ENCODE measurements at regions not wholly inside any gene's neighbourhood (a gene's known extent, or its start where the extent isn't known, plus 50 kb on each side); places are given as distances from the start of the nearest gene placed in this dataset.

DNA sequence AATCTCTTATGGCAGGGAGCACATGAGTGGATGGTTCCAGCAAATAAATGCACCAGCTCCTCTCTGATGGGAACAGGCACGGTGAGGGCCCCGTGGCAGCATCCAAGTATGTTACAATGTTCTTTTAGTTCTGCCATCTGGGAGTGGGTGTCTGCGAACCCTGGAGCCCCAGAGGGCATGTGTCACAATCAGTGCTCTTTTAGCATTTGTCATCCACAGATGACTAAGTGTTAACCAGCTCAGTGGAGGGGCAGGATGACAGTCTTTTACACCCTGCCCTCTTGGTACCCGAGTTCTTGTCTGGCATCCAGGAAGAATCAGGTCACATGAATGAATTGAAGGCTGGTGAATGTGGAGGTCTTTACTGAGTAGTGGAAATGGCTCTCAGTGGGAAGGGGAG, 560.4 kb upstream of the FLRT2 start (continued):
- no peak for TF ChIP-seq CHD4 (IDR thresholded peaks at IDR 0.05; ENCODE audit: borderline replicate concordance)

DNA sequence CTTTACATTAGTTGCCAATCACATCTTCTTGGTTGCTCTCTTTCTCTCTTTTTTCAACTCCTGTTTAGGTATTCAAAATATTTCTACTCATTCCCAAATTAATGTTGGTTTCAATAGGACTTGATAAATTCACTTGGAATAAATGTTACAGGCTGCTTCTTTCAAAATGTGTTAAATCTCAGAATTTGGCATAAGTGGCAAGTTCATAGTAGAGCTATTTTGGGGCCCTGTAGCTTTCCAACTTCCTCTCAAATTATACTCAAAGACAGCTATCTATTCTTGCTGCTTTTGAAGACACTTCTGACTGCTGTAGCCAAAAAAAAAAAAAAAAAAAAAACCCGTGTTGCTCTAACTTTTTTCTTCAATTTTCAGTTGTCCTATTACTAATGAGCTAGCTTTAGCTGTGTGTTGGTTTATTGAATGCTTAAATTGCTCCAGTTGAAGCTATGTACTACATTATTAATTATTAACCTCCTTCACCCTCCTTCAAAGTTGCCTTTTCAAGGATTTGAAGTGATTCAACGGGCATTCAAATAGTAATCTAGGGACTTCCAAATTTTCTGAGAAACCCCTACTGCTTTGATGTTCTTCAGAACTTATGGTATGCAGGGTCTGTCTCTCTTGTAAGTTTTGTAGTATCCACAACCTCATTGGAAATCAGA, 554.6 kb upstream of the FLRT2 start:
- DNase-seq (ENCODE audit: low read depth in 1 of 2, low spot score in 1 of 2) (no peak), FAIRE-seq (no peak), ATAC-seq (no peak)
- H3K27ac ChIP-seq = no peak overlapping the region
- POLR2A ChIA-PET = interaction anchor here (0.6 kb wide), 1 partner anchor 142 kb away, joined by 8 read pairs; no protein-coding TSS in a partner anchor
- WGBS (ENCODE audit: missing lambda C conversion rate) = 0% methylated on average over 2 of the region's 2 CpGs
- H3K4me2 ChIP-seq = no peak overlapping the region
- no peak for TF ChIP-seq EP300 (IDR thresholded peaks at IDR 0.05)
- H3K4me3 ChIP-seq = no peak overlapping the region
- CTCF ChIA-PET = no interaction called here
- H3K4me1 ChIP-seq = no peaks in the 10 kb centered on the region
- no peaks in the 10 kb centered on the region for H3K9me3 ChIP-seq

- ChIA-PET CTCF (no interaction called here), POLR2A (no interaction called here)
- no peak overlapping the region for H3K4me3 ChIP-seq
- no peak overlapping the region for H3K4me2 ChIP-seq
- 61% methylated on average over 2 of the region's 2 CpGs for WGBS (ENCODE audit: missing lambda C conversion rate)
- H3K4me1 ChIP-seq = no peaks in the 10 kb centered on the region
- no peak overlapping the region for H3K27ac ChIP-seq
- peak; percentile 40; the same call in 1 of the 2 replicates for TF ChIP-seq USF2 (IDR thresholded peaks at IDR 0.05)
- TF ChIP-seq JUNB (IDR thresholded peaks at IDR 0.05) = no peak
- FAIRE-seq (no peak), ATAC-seq (no peak), DNase-seq (ENCODE audit: low read depth in 1 of 2, low spot score in 1 of 2) (no peak)
- no peaks in the 10 kb centered on the region for H3K9me3 ChIP-seq
Measured at GRCh38 chr14:84976805-84977204, 553.1 kb upstream of the FLRT2 start.

DNA sequence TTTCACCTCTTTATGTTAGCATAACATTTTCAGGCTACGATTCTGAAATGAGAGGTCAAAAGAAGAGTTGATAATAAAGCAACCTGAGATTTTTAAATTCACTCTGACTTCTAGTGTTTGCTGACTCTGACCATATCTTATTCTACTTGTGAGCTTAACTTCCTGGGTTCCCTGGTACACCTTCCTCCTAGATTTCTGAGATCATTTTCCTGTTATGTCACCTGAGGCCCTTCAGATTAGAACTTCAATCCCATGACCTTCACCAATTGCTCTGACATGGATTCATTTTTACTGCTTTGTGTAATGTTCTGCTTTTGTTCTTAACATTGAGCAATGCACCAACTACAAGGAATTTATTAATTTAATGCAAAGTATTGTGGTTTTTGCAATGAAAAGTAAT, 542.9 kb upstream of the FLRT2 start:
- POLR2A ChIA-PET = no interaction called here
- FAIRE-seq = no peak
- Histone ChIP-seq H3K9me3 (no peaks in the 10 kb centered on the region), H3K4me3 (no peak overlapping the region), H3K4me2 (no peak overlapping the region), H3K4me1 (no peaks in the 10 kb centered on the region), H3K27ac (no peak overlapping the region)
- WGBS (ENCODE audit: missing lambda C conversion rate) = 12% methylated on average over 1 of the region's 1 CpG
- CTCF ChIA-PET = no interaction called here
- no peak for ATAC-seq
- TF ChIP-seq HDAC2 (IDR thresholded peaks at IDR 0.05) (no peak), ESRRA (IDR thresholded peaks at IDR 0.05; ENCODE audit: borderline replicate concordance, low read length) (no peak), HMGXB4 (CRISPR knock-in tag; IDR thresholded peaks at IDR 0.05; ENCODE audit: borderline replicate concordance) (no peak), RNF2 (IDR thresholded peaks at IDR 0.05; ENCODE audit: borderline replicate concordance, low read depth) (no peak), ZSCAN20 (CRISPR knock-in tag; IDR thresholded peaks at IDR 0.05) (no peak), FOSL2 (IDR thresholded peaks at IDR 0.05) (no peak), FOSL2 (CRISPR knock-in tag; IDR thresholded peaks at IDR 0.05) (no peak), JUN (IDR thresholded peaks at IDR 0.05) (no peak)
- DNase-seq (ENCODE audit: low read depth in 1 of 2, low spot score in 1 of 2) = no peak

DNA sequence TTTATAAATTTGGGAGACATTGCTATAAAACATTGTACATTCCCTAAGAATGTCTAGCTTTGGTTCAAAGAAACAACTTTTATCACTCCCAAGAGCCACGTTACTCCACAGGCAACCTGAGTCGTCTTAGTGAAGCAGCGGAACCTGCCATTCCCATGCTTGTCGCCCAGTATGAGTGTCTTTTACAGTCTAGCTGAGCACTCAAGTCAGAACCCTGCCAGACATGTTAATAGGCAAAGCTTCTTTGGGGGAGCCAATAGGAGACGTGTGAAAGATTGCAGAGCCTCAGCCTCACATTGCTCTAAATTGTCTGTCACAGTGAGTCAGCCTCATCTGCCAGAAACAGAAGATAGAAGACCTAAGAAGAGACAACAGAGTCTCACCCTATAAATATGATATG, 541.6 kb upstream of the FLRT2 start:
- TF ChIP-seq RNF2 (IDR thresholded peaks at IDR 0.05; ENCODE audit: borderline replicate concordance, low read depth) (no peak), EHMT2 (IDR thresholded peaks at IDR 0.05; ENCODE audit: low read depth) (no peak), CBX8 (IDR thresholded peaks at IDR 0.05) (no peak)
- 26% methylated on average over 5 of the region's 5 CpGs for WGBS (ENCODE audit: missing lambda C conversion rate)
- ATAC-seq = no peak
- Histone ChIP-seq H3K9me3 (no peaks in the 10 kb centered on the region), H3K27ac (no peak overlapping the region), H3K4me2 (no peak overlapping the region), H3K4me3 (no peak overlapping the region), H3K4me1 (no peaks in the 10 kb centered on the region)
- ChIA-PET CTCF (no interaction called here), POLR2A (no interaction called here)
- DNase-seq (ENCODE audit: low read depth in 1 of 2, low spot score in 1 of 2) = no peak
- no peak for FAIRE-seq
